ENCODE measurements at regions not wholly inside any gene's neighbourhood (a gene's known extent, or its start where the extent isn't known, plus 50 kb on each side); places are given as distances from the start of the nearest gene placed in this dataset.

- no peaks in the 10 kb centered on the region for H3K9me2 ChIP-seq (replicated peaks; ENCODE audit: low read depth, low read length)
- TF ChIP-seq EZH2phosphoT487 (IDR thresholded peaks at IDR 0.05; ENCODE audit: borderline replicate concordance), result no peak
- TF ChIP-seq, protein P1, sequence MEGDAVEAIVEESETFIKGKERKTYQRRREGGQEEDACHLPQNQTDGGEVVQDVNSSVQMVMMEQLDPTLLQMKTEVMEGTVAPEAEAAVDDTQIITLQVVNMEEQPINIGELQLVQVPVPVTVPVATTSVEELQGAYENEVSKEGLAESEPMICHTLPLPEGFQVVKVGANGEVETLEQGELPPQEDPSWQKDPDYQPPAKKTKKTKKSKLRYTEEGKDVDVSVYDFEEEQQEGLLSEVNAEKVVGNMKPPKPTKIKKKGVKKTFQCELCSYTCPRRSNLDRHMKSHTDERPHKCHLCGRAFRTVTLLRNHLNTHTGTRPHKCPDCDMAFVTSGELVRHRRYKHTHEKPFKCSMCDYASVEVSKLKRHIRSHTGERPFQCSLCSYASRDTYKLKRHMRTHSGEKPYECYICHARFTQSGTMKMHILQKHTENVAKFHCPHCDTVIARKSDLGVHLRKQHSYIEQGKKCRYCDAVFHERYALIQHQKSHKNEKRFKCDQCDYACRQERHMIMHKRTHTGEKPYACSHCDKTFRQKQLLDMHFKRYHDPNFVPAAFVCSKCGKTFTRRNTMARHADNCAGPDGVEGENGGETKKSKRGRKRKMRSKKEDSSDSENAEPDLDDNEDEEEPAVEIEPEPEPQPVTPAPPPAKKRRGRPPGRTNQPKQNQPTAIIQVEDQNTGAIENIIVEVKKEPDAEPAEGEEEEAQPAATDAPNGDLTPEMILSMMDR (conservative IDR thresholded peaks at IDR 0.05; ENCODE audit: low read length), result no peak
- H2AFZ ChIP-seq (ENCODE audit: low read length), result no peak overlapping the region
These were observed 112.0 kb downstream of the NPIPB5 start for GRCh38 chr16:22622703-22623102.

GRCh38 chr16:22623351-22623781 is 112.7 kb downstream of the NPIPB5 start:
- Histone ChIP-seq H3F3A (ENCODE audit: low read depth) (no peaks in the 10 kb centered on the region), H3K9me3 (ENCODE audit: insufficient read depth, low read depth, low read length) (no peaks in the 10 kb centered on the region), H3K9me2 (replicated peaks; ENCODE audit: low read depth, low read length) (no peaks in the 10 kb centered on the region), H3K36me3 (ENCODE audit: insufficient read depth, low read length) (no peaks in the 10 kb centered on the region), H4K20me1 (ENCODE audit: insufficient read depth, low read length, poor library complexity, severe bottlenecking) (no peaks in the 10 kb centered on the region), H3K4me1 (ENCODE audit: insufficient read depth, low read length, poor library complexity, severe bottlenecking) (no peaks in the 10 kb centered on the region), H3K27me3 (ENCODE audit: insufficient read depth, low read length, poor library complexity, severe bottlenecking) (no peaks in the 10 kb centered on the region), H2AFZ (ENCODE audit: low read length) (no peak overlapping the region), H3K4me2 (ENCODE audit: low read depth, low read length, poor library complexity, severe bottlenecking) (no peak overlapping the region), H3K4me3 (ENCODE audit: low read length, poor library complexity, severe bottlenecking) (no peak overlapping the region), H3K79me2 (ENCODE audit: insufficient read depth, low read length) (no peaks in the 10 kb centered on the region), H3K9ac (ENCODE audit: low read depth, low read length, poor library complexity, severe bottlenecking) (no peak overlapping the region)
- TF ChIP-seq, protein P1 (conservative IDR thresholded peaks at IDR 0.05; ENCODE audit: low read length), result no peak
- TF ChIP-seq EZH2phosphoT487 (IDR thresholded peaks at IDR 0.05; ENCODE audit: borderline replicate concordance), result no peak

More at GRCh38 chr16:22622703-22623102, 112.0 kb downstream of the NPIPB5 start:
- H3K79me2 ChIP-seq (ENCODE audit: insufficient read depth, low read length), result no peaks in the 10 kb centered on the region
- H4K20me1 ChIP-seq (ENCODE audit: insufficient read depth, low read length, poor library complexity, severe bottlenecking), result no peaks in the 10 kb centered on the region
- H3F3A ChIP-seq (ENCODE audit: low read depth), result no peaks in the 10 kb centered on the region
- no peaks in the 10 kb centered on the region for H3K9me3 ChIP-seq (ENCODE audit: insufficient read depth, low read depth, low read length)
- H3K9ac ChIP-seq (ENCODE audit: low read depth, low read length, poor library complexity, severe bottlenecking), result no peak overlapping the region
- H3K4me2 ChIP-seq (ENCODE audit: low read depth, low read length, poor library complexity, severe bottlenecking), result no peak overlapping the region
- no peaks in the 10 kb centered on the region for H3K4me1 ChIP-seq (ENCODE audit: insufficient read depth, low read length, poor library complexity, severe bottlenecking)
- H3K4me3 ChIP-seq (ENCODE audit: low read length, poor library complexity, severe bottlenecking), result no peak overlapping the region
- no peaks in the 10 kb centered on the region for H3K36me3 ChIP-seq (ENCODE audit: insufficient read depth, low read length)
- H3K27me3 ChIP-seq (ENCODE audit: insufficient read depth, low read length, poor library complexity, severe bottlenecking), result no peaks in the 10 kb centered on the region

GRCh38 chr16:22624038-22624799 is 113.5 kb downstream of the NPIPB5 start:
- Histone ChIP-seq H3K9me3 (ENCODE audit: insufficient read depth, low read depth, low read length) (no peaks in the 10 kb centered on the region), H3K27me3 (ENCODE audit: insufficient read depth, low read length, poor library complexity, severe bottlenecking) (no peaks in the 10 kb centered on the region), H3K9ac (ENCODE audit: low read depth, low read length, poor library complexity, severe bottlenecking) (no peak overlapping the region), H3K4me2 (ENCODE audit: low read depth, low read length, poor library complexity, severe bottlenecking) (no peak overlapping the region), H3K36me3 (ENCODE audit: insufficient read depth, low read length) (no peaks in the 10 kb centered on the region), H3K9me2 (replicated peaks; ENCODE audit: low read depth, low read length) (no peaks in the 10 kb centered on the region), H3K79me2 (ENCODE audit: insufficient read depth, low read length) (no peaks in the 10 kb centered on the region), H3K4me3 (ENCODE audit: low read length, poor library complexity, severe bottlenecking) (no peak overlapping the region), H2AFZ (ENCODE audit: low read length) (no peak overlapping the region), H3F3A (ENCODE audit: low read depth) (no peaks in the 10 kb centered on the region), H3K4me1 (ENCODE audit: insufficient read depth, low read length, poor library complexity, severe bottlenecking) (no peaks in the 10 kb centered on the region), H4K20me1 (ENCODE audit: insufficient read depth, low read length, poor library complexity, severe bottlenecking) (no peaks in the 10 kb centered on the region)
- TF ChIP-seq EZH2phosphoT487 (IDR thresholded peaks at IDR 0.05; ENCODE audit: borderline replicate concordance), result no peak
- TF ChIP-seq, protein P1 (conservative IDR thresholded peaks at IDR 0.05; ENCODE audit: low read length), result no peak

Measured in Loucy (cell line).